NOMO-1 treated with dmso at 0.1 percent for 144 hours (cell line): ENCODE measurements at regions not wholly inside any gene's neighbourhood (a gene's known extent, or its start where the extent isn't known, plus 50 kb on each side); places are given as distances from the start of the nearest gene placed in this dataset.
"Not testable (repeated sequence)": the region's sequence is repeated elsewhere in the genome, so short reads cannot be mapped to it uniquely, and the experiment has no call there.

ENCODE experiments used
- DNase-seq: peaks from one replicate; lab custom pipeline; 2025; ENCODE audit not compliant: unreplicated experiment; lab: John Stamatoyannopoulos, UW

DNA sequence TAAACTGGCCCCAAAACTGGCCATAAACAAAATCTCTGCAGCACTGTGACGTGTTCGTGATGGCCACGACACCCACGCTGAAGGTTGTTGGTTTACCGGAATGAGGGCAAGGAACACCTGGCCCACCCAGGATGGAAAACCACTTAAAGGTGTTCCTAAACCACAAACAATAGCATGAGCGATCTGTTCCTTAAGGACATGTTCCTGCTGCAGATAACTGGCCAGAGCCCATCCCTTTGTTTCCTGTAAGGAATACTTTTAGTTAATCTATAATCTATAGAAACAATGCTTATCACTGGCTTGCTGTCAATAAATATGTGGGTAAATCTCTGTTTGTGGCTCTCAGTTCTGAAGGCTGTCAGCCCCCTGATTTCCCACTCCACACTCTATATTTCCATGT, 305.2 kb upstream of the RPS23 start:
- not testable (repeated sequence) for DNase-seq

DNA sequence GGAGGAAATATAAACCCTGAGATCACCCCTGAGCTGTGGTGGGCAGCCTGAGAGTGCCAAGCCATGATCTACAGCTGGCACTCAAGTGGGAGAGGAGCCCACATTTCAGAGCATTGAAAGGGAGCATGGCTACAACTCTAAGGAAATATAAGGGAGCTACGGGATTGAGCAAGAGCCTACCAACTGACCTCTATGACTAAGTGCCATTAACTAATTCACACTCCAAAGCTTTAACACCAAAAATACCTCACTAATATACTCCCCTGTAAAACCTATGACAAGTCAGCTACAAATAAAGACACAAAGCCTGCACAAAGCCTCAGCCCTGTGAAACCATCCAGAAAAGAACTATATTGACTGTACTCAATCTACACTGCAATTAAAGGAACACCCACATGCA, 286.8 kb upstream of the RPS23 start:
- peak; percentile 21 for DNase-seq

DNA sequence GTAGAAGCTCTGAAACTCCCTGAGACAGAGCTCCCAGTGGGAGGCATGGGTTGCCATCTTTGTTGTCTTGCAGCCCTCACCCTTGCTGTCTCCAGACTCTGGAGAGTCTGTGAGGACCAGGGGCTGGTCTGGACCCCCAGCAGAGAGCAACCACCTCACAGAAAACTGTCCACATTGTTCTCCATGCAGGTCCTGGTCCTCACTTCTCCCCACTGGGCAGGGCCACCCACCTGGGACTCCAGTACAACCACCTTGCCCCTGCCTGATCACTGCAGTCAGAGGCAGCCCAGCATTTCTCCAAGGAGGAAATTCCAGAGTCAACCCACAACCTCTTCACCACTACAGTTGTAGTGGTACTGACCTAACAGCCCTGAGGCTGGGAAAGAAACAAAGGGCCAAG, 285.6 kb upstream of the RPS23 start:
- DNase-seq = no peak

DNA sequence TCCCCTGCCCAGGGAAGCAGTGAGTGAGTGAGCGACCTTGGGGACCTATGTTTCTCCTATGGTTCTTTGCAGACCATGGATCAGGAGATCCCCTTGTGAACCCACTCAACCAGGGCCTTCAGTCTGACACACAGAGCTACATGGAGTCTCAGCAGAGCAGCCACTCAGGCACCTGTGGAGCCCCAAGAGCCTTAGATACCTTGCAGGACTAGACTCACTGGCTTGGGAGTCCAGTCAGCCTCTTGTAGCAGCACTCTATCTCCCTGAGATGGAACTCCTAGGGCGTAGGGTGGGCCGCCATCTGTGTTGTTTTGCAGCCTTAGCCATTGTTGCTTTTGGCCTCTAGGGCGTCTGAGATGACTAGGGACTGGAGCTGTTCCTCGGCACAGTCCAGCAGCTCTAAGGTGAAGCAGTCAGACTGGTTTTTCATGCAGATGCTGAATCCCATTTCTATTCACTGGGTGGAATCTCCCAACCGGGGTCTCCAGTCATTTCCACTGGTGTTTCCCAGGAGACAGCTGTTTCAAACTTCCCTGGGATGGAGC, 284.6 kb upstream of the RPS23 start:
- DNase-seq = no peak

DNA sequence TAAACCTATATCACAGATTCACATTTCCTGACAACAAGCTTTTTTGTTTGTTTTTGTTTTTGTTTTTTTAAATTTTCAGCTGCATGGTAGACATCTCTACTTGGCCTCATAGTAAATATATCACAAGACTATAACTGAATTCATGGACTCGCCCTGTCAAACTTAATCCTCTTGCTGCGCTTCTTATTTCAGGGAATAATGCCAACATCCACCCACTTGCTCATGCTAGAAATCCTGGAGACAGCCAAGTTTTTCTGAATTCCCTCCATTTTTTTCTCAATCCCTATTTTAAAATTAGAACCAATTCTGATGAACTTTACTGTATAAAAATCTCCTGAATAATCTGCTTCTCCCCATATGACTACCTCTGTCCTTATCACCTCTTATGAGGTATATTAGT, 283.6 kb upstream of the RPS23 start:
- no peak for DNase-seq

DNA sequence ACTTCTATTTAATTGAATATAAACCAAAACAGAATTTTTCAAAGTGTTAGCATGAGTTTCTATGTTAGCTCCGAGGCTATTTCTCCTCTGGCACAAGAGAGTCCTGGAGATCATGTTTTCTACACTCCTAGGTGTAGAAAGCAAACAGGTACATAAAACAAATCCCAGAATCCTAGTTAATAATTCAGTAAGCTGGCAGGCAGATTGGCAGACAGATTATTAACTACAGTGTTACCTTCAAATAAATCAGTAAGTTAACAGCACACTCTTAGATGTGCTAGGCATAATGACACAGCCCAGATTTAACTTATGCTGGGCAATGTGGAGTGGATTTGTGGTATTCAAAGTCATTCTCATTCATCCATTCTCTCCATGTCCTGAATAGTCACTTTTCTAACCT, 282.8 kb upstream of the RPS23 start:
- DNase-seq = no peak

DNA sequence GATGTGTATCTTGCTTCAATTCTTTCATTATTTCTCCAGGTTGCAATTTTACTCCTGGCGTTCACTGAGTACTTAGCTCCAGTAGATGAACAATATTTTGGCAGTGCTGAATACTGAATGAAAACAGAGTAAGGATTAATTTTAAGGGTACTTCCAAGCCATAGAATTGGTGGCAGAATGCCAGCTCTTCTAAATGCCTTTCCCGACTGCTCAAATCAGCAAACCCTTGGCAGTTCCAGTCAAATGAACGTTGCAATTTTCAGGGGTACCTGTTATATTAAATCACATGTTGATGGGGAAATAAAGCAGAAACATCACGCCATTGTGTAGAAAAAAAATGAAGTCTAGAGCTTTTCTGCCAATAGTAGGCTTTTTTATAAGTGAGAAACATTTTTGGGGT, 282.4 kb upstream of the RPS23 start:
- no peak for DNase-seq

DNA sequence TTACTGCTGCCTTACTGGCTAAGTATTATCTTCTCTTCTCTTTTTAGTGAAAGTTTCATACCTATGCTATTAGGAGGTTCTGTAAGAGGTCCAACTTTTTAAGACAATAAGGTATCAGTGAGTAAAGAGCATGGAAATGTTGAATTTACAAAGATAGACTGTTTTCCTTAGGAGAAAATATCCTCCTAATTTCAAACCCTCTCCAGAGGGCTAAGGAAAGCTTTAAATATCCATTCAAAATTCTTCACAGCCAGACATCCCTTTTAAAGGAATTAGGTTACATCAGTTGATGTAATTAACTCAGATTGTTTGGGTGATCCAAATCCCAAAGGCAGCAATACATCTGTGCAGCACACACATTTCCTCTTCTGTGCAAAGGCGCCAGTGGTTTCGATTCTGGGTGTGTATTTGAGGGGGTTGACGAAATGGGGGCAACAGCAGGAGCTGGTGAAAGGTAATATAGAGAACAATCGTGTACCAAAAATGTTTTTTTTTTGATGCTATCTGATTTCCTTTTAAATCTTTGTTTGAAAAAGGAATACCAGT, 273.8 kb upstream of the RPS23 start:
- no peak for DNase-seq

DNA sequence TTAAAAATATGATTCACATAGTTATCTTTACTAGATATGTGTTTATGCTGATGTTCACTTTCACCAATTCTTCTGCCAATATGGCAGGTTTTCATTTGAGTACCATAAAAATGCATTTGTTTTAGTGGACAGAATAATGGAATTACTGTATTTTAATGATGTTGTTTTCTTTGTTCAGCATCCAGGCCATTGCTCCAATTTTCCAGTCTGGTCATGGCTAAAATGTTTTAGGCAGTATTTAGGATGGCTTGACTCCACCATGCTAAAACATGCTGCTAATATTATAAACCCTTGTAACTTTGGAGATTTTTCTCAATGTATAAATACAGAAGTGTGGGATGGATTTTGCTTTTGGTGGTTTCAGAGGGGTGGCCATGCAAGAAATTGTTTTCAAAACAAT, 273.0 kb upstream of the RPS23 start:
- DNase-seq = no peak

DNA sequence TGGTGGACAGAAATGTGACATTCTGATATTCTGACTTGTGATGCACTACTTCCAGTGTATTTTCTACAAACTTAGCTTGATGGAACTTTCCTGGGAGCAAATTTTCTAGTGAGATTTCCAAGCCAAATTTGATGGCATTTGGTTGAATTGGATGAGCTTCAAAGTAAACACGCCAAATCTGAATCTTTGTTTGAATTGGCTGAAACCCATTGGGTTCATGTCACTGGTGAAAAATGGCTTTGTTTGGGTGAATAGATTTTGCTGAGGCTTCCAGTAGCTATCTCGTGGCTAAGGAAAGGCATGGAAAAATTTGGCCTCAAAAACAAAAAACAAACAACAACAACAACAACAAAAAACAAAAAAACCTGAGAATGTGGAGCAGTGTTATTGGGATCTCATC, 271.1 kb upstream of the RPS23 start:
- no peak for DNase-seq

DNA sequence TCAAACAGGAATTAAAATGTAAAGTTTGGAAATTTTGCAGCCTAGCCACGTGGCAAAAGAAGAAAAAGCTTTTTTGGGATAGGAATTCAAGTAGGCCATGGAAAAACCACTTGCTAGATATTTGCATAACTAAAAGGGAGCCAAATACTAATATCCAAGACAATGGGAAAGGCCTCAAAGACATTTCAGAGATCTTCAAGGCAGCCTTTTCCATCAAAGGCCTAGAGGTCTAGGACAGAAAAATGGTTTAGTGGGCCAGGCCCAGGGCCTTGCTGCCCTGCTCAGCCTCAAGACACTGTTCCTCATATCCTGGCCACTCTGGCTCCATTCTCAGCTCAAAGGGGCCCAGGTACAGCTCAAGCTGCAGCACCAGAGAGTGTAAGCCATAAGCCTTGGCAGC, 265.9 kb upstream of the RPS23 start:
- no peak for DNase-seq

DNA sequence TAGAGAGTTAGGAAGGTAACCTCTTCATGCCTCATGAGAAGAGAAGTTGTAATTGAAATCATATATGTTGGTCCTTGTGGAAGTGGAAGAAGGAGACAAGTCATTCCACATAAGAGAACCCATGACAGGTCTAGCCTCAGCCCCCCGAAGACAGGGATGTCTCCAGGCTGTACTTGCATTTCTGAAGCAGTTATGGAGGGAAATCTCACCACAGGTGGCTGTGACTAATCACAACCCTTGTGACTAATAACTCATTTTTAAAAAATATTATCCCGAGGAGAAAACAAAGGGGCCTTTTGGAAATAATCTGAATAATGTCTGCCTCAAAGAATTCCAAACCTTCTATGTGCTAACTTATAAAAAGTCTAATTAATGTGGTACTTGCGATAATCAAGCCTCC, 262.1 kb upstream of the RPS23 start:
- no peak for DNase-seq

DNA sequence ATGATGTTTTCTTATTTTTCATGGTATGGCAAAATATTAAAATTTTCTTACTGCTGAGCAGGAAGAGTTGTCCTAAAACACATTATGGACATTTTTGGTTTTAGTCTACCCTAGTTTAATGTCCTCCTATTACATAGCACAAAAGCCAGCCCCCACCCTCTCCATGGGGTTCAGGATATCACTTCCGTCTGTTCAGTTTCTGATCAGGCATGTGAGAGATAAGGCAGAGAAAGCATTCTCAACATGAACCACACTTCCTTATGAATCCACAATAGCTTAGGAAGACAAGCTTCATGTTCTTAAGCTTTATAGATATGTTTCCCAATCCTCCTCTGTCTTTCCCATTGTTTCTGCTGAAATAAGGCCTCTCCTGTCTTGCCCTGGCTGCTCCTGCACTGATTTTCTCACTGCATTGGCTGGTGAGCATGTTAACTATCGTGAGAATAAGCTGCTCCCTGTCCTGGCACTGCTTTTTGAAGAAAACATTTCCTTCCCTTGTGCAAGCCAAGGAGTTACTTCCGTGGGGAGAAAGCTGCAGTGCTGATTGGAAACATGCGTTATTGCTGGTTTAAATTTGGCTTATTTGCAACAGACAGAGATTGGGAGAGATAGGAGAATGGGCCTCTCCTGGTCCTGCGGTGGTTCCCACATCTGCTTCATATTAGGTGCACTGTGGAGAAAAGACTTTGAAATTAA, 260.3 kb upstream of the RPS23 start:
- no peak for DNase-seq

DNA sequence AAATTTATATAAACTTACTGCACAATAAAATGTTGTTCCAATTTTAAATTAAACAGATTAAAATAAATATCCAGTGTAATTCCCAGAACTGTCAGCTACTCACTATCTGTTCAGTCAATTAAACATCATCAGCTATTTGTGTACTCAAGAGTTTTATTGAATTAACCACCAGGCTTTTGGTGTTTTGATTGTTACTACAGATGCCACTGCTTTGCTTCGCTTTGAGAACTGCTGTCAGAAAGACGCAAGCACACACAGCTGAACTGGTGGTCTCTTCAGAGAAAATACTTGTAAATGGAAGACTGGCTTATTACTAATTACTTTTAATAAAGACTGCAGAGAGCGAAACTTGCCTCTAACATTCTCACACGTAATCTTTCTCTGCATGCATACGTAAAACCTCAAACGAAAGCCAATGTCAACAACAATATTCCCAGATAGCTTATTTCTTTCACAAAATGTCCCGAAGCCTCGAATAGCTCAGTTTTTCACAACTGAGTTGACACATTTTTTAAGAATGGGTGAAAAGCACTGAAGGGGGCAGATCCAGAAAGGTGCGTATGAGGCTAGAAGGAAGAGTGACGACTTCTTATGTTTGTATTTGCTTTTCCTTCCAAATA, 259.6 kb upstream of the RPS23 start:
- DNase-seq = no peak

DNA sequence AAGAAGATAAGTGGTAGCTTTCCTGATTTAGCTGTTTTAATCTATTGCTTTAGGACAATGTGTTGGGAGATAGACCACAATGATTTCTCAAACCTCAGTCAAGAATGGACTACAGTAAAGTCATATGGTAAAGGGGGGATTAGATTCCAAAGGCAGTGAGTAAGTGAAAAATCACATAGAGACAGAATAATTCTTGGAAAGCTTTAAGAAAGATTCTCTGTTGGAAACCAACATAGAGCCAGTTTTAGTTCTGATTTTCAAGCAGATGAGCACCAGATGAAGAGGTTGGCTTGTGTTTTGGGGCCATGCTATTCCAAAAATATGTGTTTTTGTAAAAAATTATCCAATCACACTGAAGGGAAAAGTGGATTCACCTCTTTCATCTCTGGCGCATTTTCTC, 256.8 kb upstream of the RPS23 start:
- DNase-seq = no peak

DNA sequence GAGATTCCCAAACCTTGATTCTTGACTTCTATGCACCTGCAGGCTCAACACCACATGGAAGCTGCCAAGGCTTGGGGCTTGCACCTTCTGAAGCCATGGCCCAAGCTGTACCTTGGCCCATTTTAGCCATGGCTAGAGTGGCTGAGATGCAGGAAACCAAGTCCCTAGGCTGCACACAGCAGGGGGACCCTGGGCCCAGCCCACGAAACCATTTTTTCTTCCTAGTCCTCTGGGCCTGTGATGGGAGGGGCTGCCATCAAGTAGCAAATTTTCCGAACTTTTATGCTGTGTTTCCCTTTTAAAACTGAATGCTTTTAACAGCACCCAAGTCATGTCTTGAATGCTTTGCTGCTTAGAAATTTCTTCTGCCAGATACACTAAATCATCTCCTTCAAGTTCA, 253.9 kb upstream of the RPS23 start:
- DNase-seq = not testable (repeated sequence)

DNA sequence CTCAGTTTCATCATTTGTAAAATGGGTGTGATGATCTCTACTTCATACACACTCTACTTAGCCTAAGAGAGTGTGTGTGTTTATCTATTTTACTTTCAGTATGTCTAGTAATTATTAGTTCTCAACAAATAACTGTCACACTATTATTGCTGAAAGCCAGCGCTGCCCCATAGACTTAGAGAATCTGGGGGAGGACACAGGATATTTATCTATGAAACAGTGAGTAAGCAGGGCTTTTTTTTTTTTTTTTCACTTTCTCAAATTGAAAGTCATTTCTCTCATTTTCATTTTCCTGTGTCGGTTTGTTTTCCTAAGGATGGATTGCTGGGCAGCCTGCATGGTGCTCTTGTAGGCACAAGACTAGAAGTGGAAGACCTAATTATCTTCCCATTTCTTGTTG, 248.4 kb upstream of the RPS23 start:
- no peak for DNase-seq

DNA sequence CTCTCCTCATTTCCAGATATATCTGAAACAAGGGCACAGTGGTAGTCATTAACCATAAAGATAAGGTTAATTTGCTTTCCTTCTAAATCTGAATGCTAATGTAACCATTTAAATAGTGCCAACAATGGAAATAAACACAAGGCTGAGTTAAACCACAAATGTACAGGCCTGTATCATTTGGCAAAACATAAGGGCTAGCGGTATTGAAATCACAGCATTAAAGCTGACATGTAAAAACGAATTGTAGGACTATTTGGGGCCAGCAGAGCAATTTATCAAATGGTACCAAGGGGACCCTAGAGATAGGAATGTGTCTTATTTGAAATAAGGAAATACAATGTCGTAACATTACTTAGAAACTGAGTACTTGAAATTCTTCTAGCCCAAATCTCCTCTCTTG, 247.5 kb upstream of the RPS23 start:
- no peak for DNase-seq

DNA sequence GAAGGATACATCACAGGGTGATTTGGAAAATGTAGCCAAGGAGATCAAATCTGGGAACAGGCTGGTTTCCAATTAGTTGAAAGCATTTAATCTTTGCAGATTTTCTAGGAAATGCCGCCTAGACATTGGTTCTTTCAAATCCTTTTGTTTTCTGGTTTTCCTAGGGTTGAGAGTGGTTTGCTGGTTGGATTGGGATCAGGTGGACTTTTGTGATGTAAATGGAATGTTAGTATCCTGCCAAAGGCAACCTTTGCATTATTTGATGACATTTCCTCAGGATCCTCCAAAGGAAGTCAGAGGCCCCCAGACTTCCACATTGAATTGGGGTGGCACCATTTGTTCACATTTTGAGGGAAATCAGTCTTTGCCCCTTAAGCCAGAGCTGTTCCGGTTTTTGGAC, 245.5 kb upstream of the RPS23 start:
- DNase-seq = no peak

DNA sequence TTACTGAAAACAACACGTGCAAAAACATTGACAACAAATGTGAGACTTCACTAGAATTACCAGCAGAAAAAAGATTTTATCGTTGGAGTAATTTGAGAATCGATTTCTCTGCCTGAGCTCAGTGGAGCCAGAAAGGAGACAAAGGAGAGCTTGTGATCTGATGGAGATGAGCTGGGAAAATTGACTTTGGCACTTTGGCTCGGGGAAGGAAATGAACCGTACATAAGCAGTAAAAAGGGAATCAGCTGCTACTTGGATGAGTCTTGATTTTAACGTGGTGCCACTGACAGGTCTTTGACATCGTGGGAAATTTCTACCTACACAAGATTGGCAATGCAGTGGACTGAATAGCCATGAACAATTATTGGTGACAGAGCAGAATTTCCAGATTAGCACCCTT, 244.7 kb upstream of the RPS23 start:
- no peak for DNase-seq

DNA sequence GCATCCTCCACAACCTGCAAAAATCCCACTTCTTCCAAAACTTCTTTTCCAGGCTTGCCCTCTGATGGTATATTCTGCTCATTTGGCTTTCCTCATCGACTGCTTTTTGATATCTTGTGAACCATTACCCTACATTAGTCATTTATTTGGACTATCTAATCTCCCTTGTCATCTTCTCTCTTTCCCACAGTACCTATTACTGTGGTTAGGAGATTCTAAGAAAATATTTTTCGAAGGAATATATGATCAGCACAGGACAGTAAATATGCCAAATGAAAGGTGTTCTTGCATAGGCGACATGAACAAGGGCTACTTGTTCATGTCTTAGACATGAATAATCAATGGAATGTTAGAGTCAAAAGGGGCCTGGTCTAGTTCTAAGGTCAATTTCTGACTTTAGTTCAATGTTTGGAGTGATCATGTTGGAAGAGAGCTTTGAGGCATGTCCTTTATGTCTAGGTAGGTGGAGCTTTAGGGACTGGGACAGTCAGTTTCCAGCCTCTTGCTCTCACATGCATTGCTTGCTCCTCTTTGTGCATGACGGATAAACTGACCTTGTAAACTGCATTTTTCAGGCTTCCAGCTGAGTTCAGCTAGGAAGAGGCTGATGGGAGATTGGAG, 243.4 kb upstream of the RPS23 start:
- DNase-seq = no peak

DNA sequence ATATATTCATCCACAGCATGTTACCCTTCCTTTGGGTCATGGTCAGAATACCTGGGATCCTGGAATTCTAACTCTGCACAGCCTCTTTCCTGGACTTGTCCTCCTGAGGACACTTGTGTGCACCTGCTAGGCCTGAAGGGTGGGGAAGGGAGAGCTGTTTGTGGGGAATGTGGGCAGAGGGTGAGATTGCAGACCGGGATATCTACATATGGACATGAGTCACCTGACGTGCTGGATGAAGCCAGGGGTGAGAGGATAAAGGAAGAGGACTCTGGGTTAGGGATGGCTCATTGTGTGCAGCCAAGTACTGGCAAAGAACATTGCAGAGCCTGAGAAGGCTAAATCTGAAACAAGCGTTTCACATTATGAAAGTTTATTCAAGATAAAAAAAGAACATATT, 241.4 kb upstream of the RPS23 start:
- DNase-seq = no peak
